CD4-positive, alpha-beta T cell (primary cell): ENCODE measurements at regions not wholly inside any gene's neighbourhood (a gene's known extent, or its start where the extent isn't known, plus 50 kb on each side); places are given as distances from the start of the nearest gene placed in this dataset.
"Not testable (repeated sequence)": the region's sequence is repeated elsewhere in the genome, so short reads cannot be mapped to it uniquely, and the experiment has no call there.

Experiments
- ATAC-seq: fragments of 200-7000 bp; cut with Tn5 transposase; one replicate; pipeline ENCODE4 v1.10.0; 2022; ENCODE audit warnings: mild to moderate bottlenecking; ENCODE audit not compliant: poor library complexity
- CTCF ChIA-PET: fragments of 350-600 bp; sonication (Branson Sonifier 250); formaldehyde crosslinking; loops from one replicate; lab custom pipeline; 2021; ENCODE audit warnings: antibody characterized with exemption, inconsistent platforms; lab: Charles Lee
- POLR2A ChIA-PET: fragments of 350-600 bp; sonication (Branson Sonifier 250); formaldehyde crosslinking; loops from one replicate; lab custom pipeline; 2021; ENCODE audit warnings: antibody characterized with exemption, inconsistent platforms; lab: Charles Lee
- DNase-seq, 14 experiments: peaks; one replicate each; pipeline ENCODE4 v3.0.0-alpha.2; 2013 to 2020; ENCODE audit warnings: mixed read lengths in 2 of 14
- H3K27ac ChIP-seq, 2 donors: one replicate each; pipeline versions ENCODE4 v1.5.1 to v1.7.0; 2013; ENCODE audit warnings: low read length in 2 of 2, low read depth in 1 of 2, mild to moderate bottlenecking in 1 of 2
- H3K27me3 ChIP-seq, 2 experiments: 1 replicate in 1 of 2; 2 replicates in 1 of 2; pipeline versions ENCODE4 v1.6.1 to v1.7.0; 2013; ENCODE audit warnings: low read length in 2 of 2, control low read depth in 1 of 2, mild to moderate bottlenecking in 1 of 2, moderate library complexity in 1 of 2; ENCODE audit not compliant: insufficient read depth in 2 of 2, control insufficient read depth in 1 of 2
- H3K36me3 ChIP-seq: one replicate; pipeline ENCODE4 v1.6.1; 2013; ENCODE audit warnings: low read length, control low read depth; ENCODE audit not compliant: insufficient read depth
- H3K4me1 ChIP-seq: one replicate; pipeline ENCODE4 v1.6.1; 2013; ENCODE audit warnings: low read length, control low read depth; ENCODE audit not compliant: insufficient read depth
- H3K4me3 ChIP-seq: one replicate; pipeline ENCODE4 v1.5.1; 2013; ENCODE audit warnings: mild to moderate bottlenecking, low read length, moderate library complexity
- H3K9me3 ChIP-seq, 2 experiments: 1 replicate in 1 of 2; 2 replicates in 1 of 2; pipeline versions ENCODE4 v1.6.1 to v1.7.0; 2013; ENCODE audit warnings: low read length in 2 of 2, mild to moderate bottlenecking in 2 of 2, control low read depth in 1 of 2, moderate library complexity in 1 of 2; ENCODE audit not compliant: control insufficient read depth in 1 of 2, insufficient read depth in 1 of 2
- H3K27ac Mint-ChIP-seq: one replicate; pipeline ENCODE4 v1.8.0; 2020; ENCODE audit warnings: mixed read lengths
- H3K27me3 Mint-ChIP-seq: one replicate; pipeline ENCODE4 v1.8.0; 2021; ENCODE audit warnings: mixed read lengths
- H3K36me3 Mint-ChIP-seq: one replicate; pipeline ENCODE4 v1.8.0; 2021; ENCODE audit warnings: low read depth, mixed read lengths
- H3K4me1 Mint-ChIP-seq: one replicate; pipeline ENCODE4 v1.8.0; 2021; ENCODE audit warnings: low read depth, mixed read lengths
- H3K4me3 Mint-ChIP-seq: one replicate; pipeline ENCODE4 v1.8.0; 2020; ENCODE audit warnings: mild to moderate bottlenecking, mixed read lengths
- H3K9me3 Mint-ChIP-seq: one replicate; pipeline ENCODE4 v1.8.0; 2020; ENCODE audit warnings: mixed read lengths
- CTCF ChIP-seq: fragments of 200-600 bp; IDR thresholded peaks from one replicate; pipeline ENCODE4 v1.8.0; 2022; ENCODE audit warnings: antibody characterized with exemption, mild to moderate bottlenecking
- intact Hi-C, 2 experiments: fragments of 100-400 bp; cut with DNase I in 1 of 2; cut with micrococcal nuclease in 1 of 2; formaldehyde crosslinking; loops; one replicate each; pipeline versions ENCODE4 v1.15.1 to v1.9.0; 2023 to 2025; cut with DNase I, micrococcal nuclease

- Histone ChIP-seq H3K27me3 (no peaks in the 10 kb centered on the region), H3K36me3 (no peaks in the 10 kb centered on the region), H3K4me3 (no peak overlapping the region), H3K4me1 (no peaks in the 10 kb centered on the region), H3K9me3 (no peaks in the 10 kb centered on the region), H3K27ac (no peak overlapping the region)
- H3K27ac Mint-ChIP-seq = no peak overlapping the region
- ATAC-seq (no peak), DNase-seq (no peak)
- CTCF ChIA-PET = no interaction called here
- peaks cover 3% of the 10 kb centered on the region for H3K9me3 Mint-ChIP-seq
- H3K36me3 Mint-ChIP-seq = no peaks in the 10 kb centered on the region
- H3K4me1 Mint-ChIP-seq = peaks cover 2% of the 10 kb centered on the region
- no peak for TF ChIP-seq CTCF
- H3K4me3 Mint-ChIP-seq = no peak overlapping the region
- POLR2A ChIA-PET = no interaction called here
- intact Hi-C loops = no loop called here
- H3K27me3 Mint-ChIP-seq = no peaks in the 10 kb centered on the region
Measured at GRCh38 chr14:35925319-35925718, 99.2 kb downstream of the BRMS1L start.

GRCh38 chr14:35922590-35922989 is 96.5 kb downstream of the BRMS1L start:
- H3K36me3 Mint-ChIP-seq, H3K36me3 ChIP-seq, H3K27me3 ChIP-seq, DNase-seq, H3K4me3 ChIP-seq, H3K4me1 ChIP-seq, H3K9me3 Mint-ChIP-seq, H3K27ac Mint-ChIP-seq, CTCF ChIA-PET, H3K27me3 Mint-ChIP-seq, H3K4me1 Mint-ChIP-seq, POLR2A ChIA-PET, ATAC-seq, H3K4me3 Mint-ChIP-seq, H3K9me3 ChIP-seq, intact Hi-C loops, H3K27ac ChIP-seq: not testable (repeated sequence)

DNA sequence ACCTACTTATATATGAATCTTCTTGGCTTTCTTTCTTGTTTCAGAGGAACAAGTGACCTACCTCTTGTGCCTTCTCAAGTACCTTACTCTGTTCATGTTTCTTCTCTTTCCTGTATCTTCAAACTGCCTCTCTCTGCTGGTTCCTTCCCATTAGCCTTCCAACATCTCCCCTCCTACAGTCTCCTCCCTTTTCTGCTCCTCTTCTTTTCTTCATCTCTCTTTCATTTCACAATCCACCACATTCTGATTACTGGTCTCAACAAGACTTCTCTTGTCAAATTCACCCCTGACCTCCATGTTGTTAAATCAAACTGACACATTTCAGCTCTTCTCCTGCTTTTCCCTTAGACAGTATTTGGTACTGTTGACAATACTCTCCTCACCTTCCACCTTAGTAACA is 95.6 kb downstream of the BRMS1L start:
- no peaks in the 10 kb centered on the region for H3K36me3 Mint-ChIP-seq
- no peaks in the 10 kb centered on the region for H3K9me3 ChIP-seq
- TF ChIP-seq CTCF = no peak
- peaks cover 3% of the 10 kb centered on the region for H3K27me3 Mint-ChIP-seq
- ChIA-PET CTCF (no interaction called here), POLR2A (no interaction called here)
- no peak for ATAC-seq
- peaks cover 6% of the 10 kb centered on the region for H3K9me3 Mint-ChIP-seq
- no peak overlapping the region for H3K4me3 ChIP-seq
- no peak overlapping the region for H3K4me3 Mint-ChIP-seq
- intact Hi-C loops = no loop called here
- H3K27ac ChIP-seq = no peak overlapping the region
- no peaks in the 10 kb centered on the region for H3K4me1 Mint-ChIP-seq
- no peak overlapping the region for H3K27ac Mint-ChIP-seq
- no peaks in the 10 kb centered on the region for H3K4me1 ChIP-seq
- no peaks in the 10 kb centered on the region for H3K27me3 ChIP-seq
- DNase-seq = no peak
- no peaks in the 10 kb centered on the region for H3K36me3 ChIP-seq
